ENCODE measurements at regions not wholly inside any gene's neighbourhood (a gene's known extent, or its start where the extent isn't known, plus 50 kb on each side); places are given as distances from the start of the nearest gene placed in this dataset.

- 30% methylated on average over 4 of the region's 4 CpGs for WGBS
- H3K9ac ChIP-seq (ENCODE audit: low read depth in 1 of 2, low read length in 2 of 2), result no peak overlapping the region
- no peak for DNase-seq (ENCODE audit: low spot score)
Measured at GRCh38 chr1:29933067-29933466, 696.7 kb downstream of the PTPRU start.

GRCh38 chr1:29932626-29933025 lies 696.3 kb downstream of the PTPRU start:
- TF ChIP-seq, protein P1, sequence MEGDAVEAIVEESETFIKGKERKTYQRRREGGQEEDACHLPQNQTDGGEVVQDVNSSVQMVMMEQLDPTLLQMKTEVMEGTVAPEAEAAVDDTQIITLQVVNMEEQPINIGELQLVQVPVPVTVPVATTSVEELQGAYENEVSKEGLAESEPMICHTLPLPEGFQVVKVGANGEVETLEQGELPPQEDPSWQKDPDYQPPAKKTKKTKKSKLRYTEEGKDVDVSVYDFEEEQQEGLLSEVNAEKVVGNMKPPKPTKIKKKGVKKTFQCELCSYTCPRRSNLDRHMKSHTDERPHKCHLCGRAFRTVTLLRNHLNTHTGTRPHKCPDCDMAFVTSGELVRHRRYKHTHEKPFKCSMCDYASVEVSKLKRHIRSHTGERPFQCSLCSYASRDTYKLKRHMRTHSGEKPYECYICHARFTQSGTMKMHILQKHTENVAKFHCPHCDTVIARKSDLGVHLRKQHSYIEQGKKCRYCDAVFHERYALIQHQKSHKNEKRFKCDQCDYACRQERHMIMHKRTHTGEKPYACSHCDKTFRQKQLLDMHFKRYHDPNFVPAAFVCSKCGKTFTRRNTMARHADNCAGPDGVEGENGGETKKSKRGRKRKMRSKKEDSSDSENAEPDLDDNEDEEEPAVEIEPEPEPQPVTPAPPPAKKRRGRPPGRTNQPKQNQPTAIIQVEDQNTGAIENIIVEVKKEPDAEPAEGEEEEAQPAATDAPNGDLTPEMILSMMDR (IDR thresholded peaks at IDR 0.05; ENCODE audit: low read depth, low read length, missing input control), result no peak
- no peak for TF ChIP-seq SP1 (IDR thresholded peaks at IDR 0.05)
- no peak for TF ChIP-seq EGR1 (IDR thresholded peaks at IDR 0.05; ENCODE audit: low read depth in 2 of 2)
- TF ChIP-seq NR2F2 (IDR thresholded peaks at IDR 0.05), result no peak
- no peak for TF ChIP-seq RXRA (IDR thresholded peaks at IDR 0.05)
- Histone ChIP-seq H3K4me1 (ENCODE audit: control insufficient read depth in 4 of 4, insufficient read depth in 4 of 4, low read length in 3 of 4) (no peaks in the 10 kb centered on the region), H3K4me3 (ENCODE audit: low read depth in 1 of 3, low read length in 3 of 3) (no peak overlapping the region), H3K27ac (ENCODE audit: low read depth in 1 of 2, low read length in 2 of 2) (no peak overlapping the region), H3K9ac (ENCODE audit: low read depth in 1 of 2, low read length in 2 of 2) (no peak overlapping the region), H3K36me3 (ENCODE audit: control insufficient read depth in 4 of 4, insufficient read depth in 3 of 4, low read depth in 1 of 4, low read length in 3 of 4) (no peaks in the 10 kb centered on the region), H3K27me3 (ENCODE audit: control insufficient read depth in 4 of 4, insufficient read depth in 4 of 4, low read length in 3 of 4) (peaks cover 0 to 10% (median 0%) of the 10 kb centered on the region in 4 donors), H3K9me3 (ENCODE audit: control insufficient read depth in 4 of 4, low read length in 3 of 4) (no peaks in the 10 kb centered on the region)
- WGBS, result 69% methylated on average over 8 of the region's 8 CpGs
- no peak for DNase-seq (ENCODE audit: low spot score)

More at GRCh38 chr1:29933067-29933466, 696.7 kb downstream of the PTPRU start:
- TF ChIP-seq, protein P1 (IDR thresholded peaks at IDR 0.05; ENCODE audit: low read depth, low read length, missing input control), result no peak
- TF ChIP-seq FOXA1 (IDR thresholded peaks at IDR 0.05), result no peak
- no peak overlapping the region for H3K4me3 ChIP-seq (ENCODE audit: low read depth in 1 of 3, low read length in 3 of 3)
- no peaks in the 10 kb centered on the region for H3K4me1 ChIP-seq (ENCODE audit: control insufficient read depth in 4 of 4, insufficient read depth in 4 of 4, low read length in 3 of 4)
- H3K27me3 ChIP-seq (ENCODE audit: control insufficient read depth in 4 of 4, insufficient read depth in 4 of 4, low read length in 3 of 4), result peaks cover 0 to 10% (median 0%) of the 10 kb centered on the region in 4 donors
- H3K9me3 ChIP-seq (ENCODE audit: control insufficient read depth in 4 of 4, low read length in 3 of 4), result no peaks in the 10 kb centered on the region
- no peaks in the 10 kb centered on the region for H3K36me3 ChIP-seq (ENCODE audit: control insufficient read depth in 4 of 4, insufficient read depth in 3 of 4, low read depth in 1 of 4, low read length in 3 of 4)
- no peak overlapping the region for H3K27ac ChIP-seq (ENCODE audit: low read depth in 1 of 2, low read length in 2 of 2)

DNA sequence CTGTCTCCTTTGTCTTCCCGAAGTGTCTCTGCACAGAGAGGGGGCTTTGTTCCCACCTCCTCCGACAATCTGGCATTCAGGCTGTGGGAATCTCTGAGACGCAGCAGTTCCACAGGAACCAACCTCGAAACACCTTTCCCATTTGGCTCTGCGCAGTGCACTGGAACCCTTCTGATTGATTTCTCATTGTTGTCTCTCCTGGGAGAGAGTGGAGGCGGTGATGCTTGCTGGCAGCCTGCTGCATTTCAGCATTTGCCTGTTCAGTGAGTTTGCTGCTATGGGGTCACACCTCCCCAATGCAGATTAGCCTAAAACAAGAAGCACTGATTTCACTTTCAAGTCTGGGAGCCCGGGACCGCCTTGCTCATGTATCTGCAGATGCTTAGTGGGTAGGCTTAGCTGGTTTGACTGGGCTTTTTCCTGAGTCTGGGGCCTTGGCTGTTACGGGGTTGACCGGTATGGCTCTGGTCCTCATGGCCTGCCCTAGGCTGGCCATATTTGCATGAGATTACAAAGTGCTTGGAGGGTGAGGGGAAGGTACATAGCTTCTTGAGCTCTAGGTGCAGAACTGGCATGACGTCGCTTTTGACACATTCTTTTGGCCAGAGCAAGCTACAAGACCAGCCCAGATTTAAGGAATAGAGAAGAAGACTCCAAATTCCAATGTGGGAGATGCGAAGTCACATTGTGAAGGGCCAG lies 695.3 kb downstream of the PTPRU start:
- WGBS, result 55% methylated on average over 13 of the region's 13 CpGs
- H3K9me3 ChIP-seq (ENCODE audit: control insufficient read depth in 4 of 4, low read length in 3 of 4), result no peaks in the 10 kb centered on the region
- H3K4me3 ChIP-seq (ENCODE audit: low read depth in 1 of 3, low read length in 3 of 3), result no peak overlapping the region
- H3K27me3 ChIP-seq (ENCODE audit: control insufficient read depth in 4 of 4, insufficient read depth in 4 of 4, low read length in 3 of 4), result peaks cover 0 to 10% (median 0%) of the 10 kb centered on the region in 4 donors
- H3K4me1 ChIP-seq (ENCODE audit: control insufficient read depth in 4 of 4, insufficient read depth in 4 of 4, low read length in 3 of 4), result no peaks in the 10 kb centered on the region
- H3K9ac ChIP-seq (ENCODE audit: low read depth in 1 of 2, low read length in 2 of 2), result no peak overlapping the region
- no peaks in the 10 kb centered on the region for H3K36me3 ChIP-seq (ENCODE audit: control insufficient read depth in 4 of 4, insufficient read depth in 3 of 4, low read depth in 1 of 4, low read length in 3 of 4)
- H3K27ac ChIP-seq (ENCODE audit: low read depth in 1 of 2, low read length in 2 of 2), result no peak overlapping the region
- DNase-seq (ENCODE audit: low spot score), result no peak
- TF ChIP-seq YY1 (IDR thresholded peaks at IDR 0.05) (no peak), JUND (IDR thresholded peaks at IDR 0.05) (no peak), FOXA1 (IDR thresholded peaks at IDR 0.05) (no peak), HNF4A (conservative IDR thresholded peaks at IDR 0.05) (no peak), TAF1 (conservative IDR thresholded peaks at IDR 0.05) (no peak), FOXA2 (IDR thresholded peaks at IDR 0.05) (no peak), EGR1 (IDR thresholded peaks at IDR 0.05; ENCODE audit: low read depth in 2 of 2) (no peak), GABPA (IDR thresholded peaks at IDR 0.05 in 1 of 2, conservative IDR thresholded peaks at IDR 0.05 in 1 of 2) (no peak), RAD21 (IDR thresholded peaks at IDR 0.05) (no peak), NR2F2 (IDR thresholded peaks at IDR 0.05) (no peak), SP1 (IDR thresholded peaks at IDR 0.05) (no peak), RXRA (IDR thresholded peaks at IDR 0.05) (no peak)
- TF ChIP-seq, protein P2, sequence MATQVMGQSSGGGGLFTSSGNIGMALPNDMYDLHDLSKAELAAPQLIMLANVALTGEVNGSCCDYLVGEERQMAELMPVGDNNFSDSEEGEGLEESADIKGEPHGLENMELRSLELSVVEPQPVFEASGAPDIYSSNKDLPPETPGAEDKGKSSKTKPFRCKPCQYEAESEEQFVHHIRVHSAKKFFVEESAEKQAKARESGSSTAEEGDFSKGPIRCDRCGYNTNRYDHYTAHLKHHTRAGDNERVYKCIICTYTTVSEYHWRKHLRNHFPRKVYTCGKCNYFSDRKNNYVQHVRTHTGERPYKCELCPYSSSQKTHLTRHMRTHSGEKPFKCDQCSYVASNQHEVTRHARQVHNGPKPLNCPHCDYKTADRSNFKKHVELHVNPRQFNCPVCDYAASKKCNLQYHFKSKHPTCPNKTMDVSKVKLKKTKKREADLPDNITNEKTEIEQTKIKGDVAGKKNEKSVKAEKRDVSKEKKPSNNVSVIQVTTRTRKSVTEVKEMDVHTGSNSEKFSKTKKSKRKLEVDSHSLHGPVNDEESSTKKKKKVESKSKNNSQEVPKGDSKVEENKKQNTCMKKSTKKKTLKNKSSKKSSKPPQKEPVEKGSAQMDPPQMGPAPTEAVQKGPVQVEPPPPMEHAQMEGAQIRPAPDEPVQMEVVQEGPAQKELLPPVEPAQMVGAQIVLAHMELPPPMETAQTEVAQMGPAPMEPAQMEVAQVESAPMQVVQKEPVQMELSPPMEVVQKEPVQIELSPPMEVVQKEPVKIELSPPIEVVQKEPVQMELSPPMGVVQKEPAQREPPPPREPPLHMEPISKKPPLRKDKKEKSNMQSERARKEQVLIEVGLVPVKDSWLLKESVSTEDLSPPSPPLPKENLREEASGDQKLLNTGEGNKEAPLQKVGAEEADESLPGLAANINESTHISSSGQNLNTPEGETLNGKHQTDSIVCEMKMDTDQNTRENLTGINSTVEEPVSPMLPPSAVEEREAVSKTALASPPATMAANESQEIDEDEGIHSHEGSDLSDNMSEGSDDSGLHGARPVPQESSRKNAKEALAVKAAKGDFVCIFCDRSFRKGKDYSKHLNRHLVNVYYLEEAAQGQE (IDR thresholded peaks at IDR 0.05), result no peak
- TF ChIP-seq, protein P3, sequence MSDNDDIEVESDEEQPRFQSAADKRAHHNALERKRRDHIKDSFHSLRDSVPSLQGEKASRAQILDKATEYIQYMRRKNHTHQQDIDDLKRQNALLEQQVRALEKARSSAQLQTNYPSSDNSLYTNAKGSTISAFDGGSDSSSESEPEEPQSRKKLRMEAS (IDR thresholded peaks at IDR 0.05), result no peak
- TF ChIP-seq, protein P1 (IDR thresholded peaks at IDR 0.05; ENCODE audit: low read depth, low read length, missing input control), result no peak
